ENCODE measurements at regions not wholly inside any gene's neighbourhood (a gene's known extent, or its start where the extent isn't known, plus 50 kb on each side); places are given as distances from the start of the nearest gene placed in this dataset.
"Not testable (repeated sequence)": the region's sequence is repeated elsewhere in the genome, so short reads cannot be mapped to it uniquely, and the experiment has no call there.

GRCh38 chr21:25176637-25177412 is 430.5 kb downstream of the MRPL39 start:
- Histone ChIP-seq H3K9me3 (no peaks in the 10 kb centered on the region), H3K27me3 (no peaks in the 10 kb centered on the region)

GRCh38 chr21:25175938-25176337 is 431.3 kb downstream of the MRPL39 start:
- Histone ChIP-seq H3K4me3 (no peak overlapping the region), H3K27ac (no peak overlapping the region), H3K27me3 (no peaks in the 10 kb centered on the region), H3K4me1 (no peaks in the 10 kb centered on the region), H3K36me3 (no peaks in the 10 kb centered on the region), H3K9me3 (no peaks in the 10 kb centered on the region)
- TF ChIP-seq CTCF (IDR thresholded peaks at IDR 0.05) (no peak), POLR2AphosphoS5 (IDR thresholded peaks at IDR 0.05) (no peak), EP300 (IDR thresholded peaks at IDR 0.05) (no peak), POLR2A (IDR thresholded peaks at IDR 0.05) (no peak)
- no peak for ATAC-seq
- 69 to 83% methylated on average over 2 of the region's 2 CpGs for WGBS, 2 donors (ENCODE audit: low coverage in 1 of 2)

More at GRCh38 chr21:25176637-25177412, 430.5 kb downstream of the MRPL39 start:
- no peak for ATAC-seq
- WGBS, 2 donors (ENCODE audit: low coverage in 1 of 2) = 81 to 86% methylated on average over 4 to 5 of the region's 5 CpGs
- no peak for TF ChIP-seq POLR2AphosphoS5 (IDR thresholded peaks at IDR 0.05)
- TF ChIP-seq CTCF (IDR thresholded peaks at IDR 0.05) = no peak
- TF ChIP-seq EP300 (IDR thresholded peaks at IDR 0.05) = no peak
- TF ChIP-seq POLR2A (IDR thresholded peaks at IDR 0.05) = no peak
- Histone ChIP-seq H3K4me1 (no peaks in the 10 kb centered on the region), H3K36me3 (no peaks in the 10 kb centered on the region), H3K27ac (no peak overlapping the region), H3K4me3 (no peak overlapping the region)

- TF ChIP-seq POLR2A (IDR thresholded peaks at IDR 0.05) (no peak), CTCF (IDR thresholded peaks at IDR 0.05) (no peak), POLR2AphosphoS5 (IDR thresholded peaks at IDR 0.05) (no peak), EP300 (IDR thresholded peaks at IDR 0.05) (no peak)
- no peaks in the 10 kb centered on the region for H3K4me1 ChIP-seq
- H3K4me3 ChIP-seq = no peak overlapping the region
- H3K9me3 ChIP-seq = peaks cover 0 to 17% (median 0%) of the 10 kb centered on the region in 3 donors
- 75 to 76% methylated on average over 6 of the region's 6 CpGs for WGBS, 2 donors (ENCODE audit: low coverage in 1 of 2)
- no peak for ATAC-seq
- no peak overlapping the region for H3K27ac ChIP-seq
- no peaks in the 10 kb centered on the region for H3K27me3 ChIP-seq
- H3K36me3 ChIP-seq = no peaks in the 10 kb centered on the region
Measured at GRCh38 chr21:25171438-25171837, 435.8 kb downstream of the MRPL39 start.

- WGBS, 2 donors (ENCODE audit: low coverage in 1 of 2) = 79 to 81% methylated on average over 3 of the region's 3 CpGs
- no peak overlapping the region for H3K27ac ChIP-seq
- no peaks in the 10 kb centered on the region for H3K27me3 ChIP-seq
- ATAC-seq = no peak
- peaks cover 0 to 22% (median 0%) of the 10 kb centered on the region in 3 donors for H3K9me3 ChIP-seq
- H3K4me1 ChIP-seq = no peaks in the 10 kb centered on the region
- no peak for TF ChIP-seq POLR2A (IDR thresholded peaks at IDR 0.05)
- no peak for TF ChIP-seq CTCF (IDR thresholded peaks at IDR 0.05)
- no peak overlapping the region for H3K4me3 ChIP-seq
- no peaks in the 10 kb centered on the region for H3K36me3 ChIP-seq
Measured at GRCh38 chr21:25170681-25171080, 436.6 kb downstream of the MRPL39 start.

- 100% methylated on average over 1 of the region's 1 CpG; no CpG with 5 or more reads in 1 of the 2 donors for WGBS, 2 donors (ENCODE audit: low coverage in 1 of 2)
- no peak for ATAC-seq
- peaks cover 0 to 22% (median 0%) of the 10 kb centered on the region in 3 donors for H3K9me3 ChIP-seq
- no peaks in the 10 kb centered on the region for H3K4me1 ChIP-seq
- no peaks in the 10 kb centered on the region for H3K27me3 ChIP-seq
- TF ChIP-seq EP300 (IDR thresholded peaks at IDR 0.05) (no peak), CTCF (IDR thresholded peaks at IDR 0.05) (no peak), POLR2A (IDR thresholded peaks at IDR 0.05) (no peak), POLR2AphosphoS5 (IDR thresholded peaks at IDR 0.05) (no peak)
- H3K36me3 ChIP-seq = no peaks in the 10 kb centered on the region
- no peak overlapping the region for H3K27ac ChIP-seq
- no peak overlapping the region for H3K4me3 ChIP-seq
Measured at GRCh38 chr21:25169370-25169769, 437.9 kb downstream of the MRPL39 start.

- ATAC-seq, H3K36me3 ChIP-seq, H3K27me3 ChIP-seq, H3K27ac ChIP-seq, H3K4me3 ChIP-seq, H3K4me1 ChIP-seq: not testable (repeated sequence)
- 60% methylated on average over 1 of the region's 1 CpG; no CpG with 5 or more reads in 1 of the 2 donors for WGBS, 2 donors (ENCODE audit: low coverage in 1 of 2)
- H3K9me3 ChIP-seq = peaks cover 0 to 22% (median 0%) of the 10 kb centered on the region in 3 donors
Measured at GRCh38 chr21:25166904-25167303, 440.4 kb downstream of the MRPL39 start.
